Fibroblast of pulmonary artery (primary cell): ENCODE measurements at regions not wholly inside any gene's neighbourhood (a gene's known extent, or its start where the extent isn't known, plus 50 kb on each side); places are given as distances from the start of the nearest gene placed in this dataset.

Source experiments
- DNase-seq: peaks from one replicate; pipeline ENCODE4 v3.0.0-alpha.2; 2010; ENCODE audit warnings: low read depth
- H3K4me3 ChIP-seq: replicated peaks from 2 replicates; pipeline ENCODE4 v1.5.1; 2011; ENCODE audit warnings: low read depth, mild to moderate bottlenecking, control low read depth, low read length, moderate library complexity
- TF ChIP-seq, protein P1 (sequence below): IDR thresholded peaks from 2 replicates; pipeline ENCODE4 v1.5.1; 2011; ENCODE audit warnings: mild to moderate bottlenecking, control low read depth, low read length, inconsistent platforms; ENCODE audit errors: missing control alignments

DNA sequence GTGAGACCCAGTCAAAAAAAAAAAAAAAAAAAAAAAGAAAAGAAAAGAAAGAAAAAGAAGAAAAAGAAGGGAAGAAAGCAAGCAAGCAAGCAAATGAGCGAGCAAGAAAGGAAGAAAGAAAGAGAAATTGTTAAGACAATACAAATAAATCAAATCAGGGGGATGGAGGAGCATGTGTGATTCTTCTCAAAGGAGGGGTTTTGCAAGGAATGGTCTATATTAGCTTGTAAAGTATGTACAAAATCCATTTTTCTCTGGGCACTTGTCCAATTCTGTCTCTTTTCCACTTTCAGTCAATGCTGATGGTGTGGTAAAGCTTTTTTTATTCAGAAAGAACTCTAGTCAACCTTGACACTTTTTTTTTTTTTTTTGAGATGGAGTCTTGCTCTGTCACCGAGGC is 133.7 kb upstream of the TNFAIP3 start:
- TF ChIP-seq, protein P1, sequence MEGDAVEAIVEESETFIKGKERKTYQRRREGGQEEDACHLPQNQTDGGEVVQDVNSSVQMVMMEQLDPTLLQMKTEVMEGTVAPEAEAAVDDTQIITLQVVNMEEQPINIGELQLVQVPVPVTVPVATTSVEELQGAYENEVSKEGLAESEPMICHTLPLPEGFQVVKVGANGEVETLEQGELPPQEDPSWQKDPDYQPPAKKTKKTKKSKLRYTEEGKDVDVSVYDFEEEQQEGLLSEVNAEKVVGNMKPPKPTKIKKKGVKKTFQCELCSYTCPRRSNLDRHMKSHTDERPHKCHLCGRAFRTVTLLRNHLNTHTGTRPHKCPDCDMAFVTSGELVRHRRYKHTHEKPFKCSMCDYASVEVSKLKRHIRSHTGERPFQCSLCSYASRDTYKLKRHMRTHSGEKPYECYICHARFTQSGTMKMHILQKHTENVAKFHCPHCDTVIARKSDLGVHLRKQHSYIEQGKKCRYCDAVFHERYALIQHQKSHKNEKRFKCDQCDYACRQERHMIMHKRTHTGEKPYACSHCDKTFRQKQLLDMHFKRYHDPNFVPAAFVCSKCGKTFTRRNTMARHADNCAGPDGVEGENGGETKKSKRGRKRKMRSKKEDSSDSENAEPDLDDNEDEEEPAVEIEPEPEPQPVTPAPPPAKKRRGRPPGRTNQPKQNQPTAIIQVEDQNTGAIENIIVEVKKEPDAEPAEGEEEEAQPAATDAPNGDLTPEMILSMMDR = no peak
- DNase-seq = no peak
- H3K4me3 ChIP-seq = no peak overlapping the region

- TF ChIP-seq, protein P1 = no peak
- no peak for DNase-seq
Measured at GRCh38 chr6:137734005-137734874, 132.8 kb upstream of the TNFAIP3 start.

DNA sequence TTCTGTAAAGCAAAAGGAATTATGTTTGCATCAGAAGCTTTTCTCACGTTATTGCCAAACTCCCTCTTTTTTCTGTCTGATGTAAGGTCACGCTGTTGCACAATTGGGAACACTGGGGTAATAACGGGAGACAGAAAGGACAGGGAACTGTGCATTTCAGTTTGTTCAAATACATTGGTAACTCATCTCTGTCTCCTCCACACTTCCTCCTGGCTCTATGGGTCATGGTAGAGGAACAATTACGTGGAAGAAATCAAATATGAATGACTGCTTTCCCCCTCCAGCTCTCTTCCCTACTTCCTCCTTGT is 132.2 kb upstream of the TNFAIP3 start:
- DNase-seq = peak; percentile 68
- TF ChIP-seq, protein P1 = no peak

More at GRCh38 chr6:137734005-137734874, 132.8 kb upstream of the TNFAIP3 start:
- no peak overlapping the region for H3K4me3 ChIP-seq

GRCh38 chr6:137736048-137736818 is 130.8 kb upstream of the TNFAIP3 start:
- TF ChIP-seq, protein P1 = no peak
- no peak for DNase-seq
- no peak overlapping the region for H3K4me3 ChIP-seq

More for the DNA sequence above, 132.2 kb upstream of the TNFAIP3 start:
- no peak overlapping the region for H3K4me3 ChIP-seq

DNA sequence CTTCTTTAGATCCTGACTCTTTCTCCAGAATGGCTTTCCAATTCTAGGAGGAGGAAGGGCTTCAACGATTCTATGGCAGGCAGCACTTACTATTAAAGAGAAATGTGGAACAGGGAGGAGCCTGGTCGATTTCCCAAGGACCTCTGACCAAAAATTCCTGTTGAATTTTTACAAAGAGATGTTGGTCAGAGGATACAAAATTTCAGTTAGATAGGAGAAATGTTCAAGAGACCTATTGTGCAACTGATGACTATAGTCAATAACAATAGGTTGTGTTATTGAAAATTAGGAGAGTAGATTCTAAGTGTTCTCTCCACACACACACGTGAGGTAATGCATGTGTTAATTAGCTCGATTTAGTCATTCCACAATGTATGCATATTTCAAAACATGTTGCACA is 130.1 kb upstream of the TNFAIP3 start:
- DNase-seq = peak; percentile 56
- TF ChIP-seq, protein P1 = no peak
- H3K4me3 ChIP-seq = no peak overlapping the region

DNA sequence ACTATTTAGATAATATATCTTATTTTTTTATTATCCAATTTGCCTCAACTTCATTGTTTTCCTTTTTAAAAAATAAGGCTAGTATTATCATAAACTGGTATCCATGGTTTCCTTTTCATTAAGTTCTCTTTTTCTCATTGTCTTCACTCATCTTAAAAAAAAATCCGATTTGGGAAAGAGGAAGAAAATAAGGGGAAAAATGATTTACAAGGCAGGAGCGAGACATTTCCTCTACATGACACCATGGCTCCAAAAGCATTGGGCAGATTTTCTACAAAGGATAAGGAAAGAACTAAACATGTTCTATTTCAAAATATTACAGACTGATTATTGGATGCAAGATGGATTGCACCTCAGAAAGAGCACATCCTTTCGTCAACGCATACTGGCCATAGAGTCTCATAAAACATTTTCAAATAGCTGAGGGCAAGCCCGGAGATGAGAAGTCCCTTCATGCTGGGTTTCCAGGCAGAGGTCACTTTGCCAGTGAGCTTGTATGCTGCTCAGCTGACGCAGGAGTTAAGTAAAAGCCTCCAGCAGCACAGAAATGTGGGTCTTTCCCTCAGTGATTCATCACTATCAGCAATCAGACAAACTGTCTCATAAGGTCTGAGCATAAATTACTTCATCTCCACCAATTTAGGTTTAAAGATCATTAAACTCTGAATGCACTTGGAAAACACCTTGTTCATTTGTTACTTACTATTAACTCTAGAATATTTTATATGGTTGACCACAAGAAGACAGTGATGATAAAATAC is 129.0 kb upstream of the TNFAIP3 start:
- peak; percentile 79 for DNase-seq
- H3K4me3 ChIP-seq = no peak overlapping the region
- TF ChIP-seq, protein P1 = no peak
